ENCODE measurements at regions not wholly inside any gene's neighbourhood (a gene's known extent, or its start where the extent isn't known, plus 50 kb on each side); places are given as distances from the start of the nearest gene placed in this dataset.
"Not testable (repeated sequence)": the region's sequence is repeated elsewhere in the genome, so short reads cannot be mapped to it uniquely, and the experiment has no call there.

- no peak for TF ChIP-seq CTCF (IDR thresholded peaks at IDR 0.05)
- no peak for TF ChIP-seq POLR2A (IDR thresholded peaks at IDR 0.05)
- no peak for TF ChIP-seq EP300 (IDR thresholded peaks at IDR 0.05)
- Histone ChIP-seq H3K9me3 (no peaks in the 10 kb centered on the region), H3K4me1 (ENCODE audit: insufficient read depth) (peaks cover 1% of the 10 kb centered on the region), H3K27ac (no peak overlapping the region), H3K27me3 (no peaks in the 10 kb centered on the region), H3K36me3 (no peaks in the 10 kb centered on the region), H3K4me3 (no peak overlapping the region)
- no peak for DNase-seq
- intact Hi-C loops (cut with DNase I) = no loop called here
- 93 to 97% (median 97%) methylated on average over 1 of the region's 1 CpG for WGBS, 3 donors
These were observed 501.4 kb downstream of the TTLL7 start for GRCh38 chr1:83497563-83497962.

GRCh38 chr1:83495560-83495959 lies 503.4 kb downstream of the TTLL7 start:
- WGBS, 3 donors = 31 to 38% (median 37%) methylated on average over 9 of the region's 9 CpGs
- Histone ChIP-seq H3K27ac (no peak overlapping the region), H3K9me3 (no peaks in the 10 kb centered on the region), H3K27me3 (no peaks in the 10 kb centered on the region), H3K36me3 (no peaks in the 10 kb centered on the region), H3K4me3 (no peak overlapping the region), H3K4me1 (ENCODE audit: insufficient read depth) (no peaks in the 10 kb centered on the region)
- TF ChIP-seq EP300 (IDR thresholded peaks at IDR 0.05) (no peak), CTCF (IDR thresholded peaks at IDR 0.05) (no peak), POLR2A (IDR thresholded peaks at IDR 0.05) (no peak)
- intact Hi-C loops (cut with DNase I) = no loop called here
- DNase-seq = no peak

GRCh38 chr1:83493633-83494032 lies 505.3 kb downstream of the TTLL7 start:
- H3K27me3 ChIP-seq = no peaks in the 10 kb centered on the region
- intact Hi-C loops (cut with DNase I) = no loop called here
- TF ChIP-seq POLR2A (IDR thresholded peaks at IDR 0.05) = no peak
- TF ChIP-seq EP300 (IDR thresholded peaks at IDR 0.05) = no peak
- no peak for TF ChIP-seq CTCF (IDR thresholded peaks at IDR 0.05)
- WGBS, 3 donors = 37 to 47% (median 38%) methylated on average over 2 of the region's 2 CpGs
- no peaks in the 10 kb centered on the region for H3K4me1 ChIP-seq (ENCODE audit: insufficient read depth)
- no peak overlapping the region for H3K27ac ChIP-seq
- no peak overlapping the region for H3K4me3 ChIP-seq
- H3K9me3 ChIP-seq = no peaks in the 10 kb centered on the region
- no peak for DNase-seq
- H3K36me3 ChIP-seq = no peaks in the 10 kb centered on the region

GRCh38 chr1:83491930-83492329 lies 507.0 kb downstream of the TTLL7 start:
- Histone ChIP-seq H3K4me1 (ENCODE audit: insufficient read depth) (no peaks in the 10 kb centered on the region), H3K27me3 (no peaks in the 10 kb centered on the region), H3K4me3 (no peak overlapping the region), H3K27ac (no peak overlapping the region), H3K36me3 (no peaks in the 10 kb centered on the region), H3K9me3 (no peaks in the 10 kb centered on the region)
- intact Hi-C loops (cut with DNase I) = no loop called here
- TF ChIP-seq EP300 (IDR thresholded peaks at IDR 0.05) (no peak), CTCF (IDR thresholded peaks at IDR 0.05) (no peak), POLR2A (IDR thresholded peaks at IDR 0.05) (no peak)
- WGBS, 3 donors = 95 to 97% (median 97%) methylated on average over 2 of the region's 2 CpGs
- DNase-seq = no peak

GRCh38 chr1:83490988-83491387 lies 507.9 kb downstream of the TTLL7 start:
- no peaks in the 10 kb centered on the region for H3K36me3 ChIP-seq
- no peaks in the 10 kb centered on the region for H3K27me3 ChIP-seq
- H3K4me3 ChIP-seq = no peak overlapping the region
- no peak for DNase-seq
- no peaks in the 10 kb centered on the region for H3K4me1 ChIP-seq (ENCODE audit: insufficient read depth)
- no peak for TF ChIP-seq CTCF (IDR thresholded peaks at IDR 0.05)
- no peak for TF ChIP-seq POLR2A (IDR thresholded peaks at IDR 0.05)
- no peak for TF ChIP-seq EP300 (IDR thresholded peaks at IDR 0.05)
- no peaks in the 10 kb centered on the region for H3K9me3 ChIP-seq
- intact Hi-C loops (cut with DNase I) = no loop called here
- H3K27ac ChIP-seq = no peak overlapping the region

- intact Hi-C loops (cut with DNase I); H3K27ac ChIP-seq; H3K9me3 ChIP-seq; H3K4me1 ChIP-seq (ENCODE audit: insufficient read depth); H3K27me3 ChIP-seq; DNase-seq; H3K36me3 ChIP-seq; H3K4me3 ChIP-seq: not testable (repeated sequence)
These were observed 510.8 kb downstream of the TTLL7 start for GRCh38 chr1:83488105-83488504.

- H3K9me3 ChIP-seq; H3K4me3 ChIP-seq; H3K27ac ChIP-seq; DNase-seq; intact Hi-C loops (cut with DNase I); H3K27me3 ChIP-seq; H3K36me3 ChIP-seq; H3K4me1 ChIP-seq (ENCODE audit: insufficient read depth): not testable (repeated sequence)
- 81 to 95% (median 93%) methylated on average over 1 of the region's 1 CpG for WGBS, 3 donors
These were observed 511.5 kb downstream of the TTLL7 start for GRCh38 chr1:83487460-83487859.
